Breast epithelium (tissue), 3 donors: ENCODE measurements at regions not wholly inside any gene's neighbourhood (a gene's known extent, or its start where the extent isn't known, plus 50 kb on each side); places are given as distances from the start of the nearest gene placed in this dataset.

Experiments used
- POLR2AphosphoS5 ChIP-seq, 3 donors: sonication (generic); formaldehyde crosslinking; IDR thresholded peaks; one replicate each; pipeline ENCODE4 v1.6.1; 2017; ENCODE audit warnings: antibody characterized with exemption in 3 of 3
- TF ChIP-seq, protein P1 (sequence below), 3 donors: fragments of 450-650 bp; IDR thresholded peaks; one replicate each; pipeline ENCODE4 v1.5.1; 2016 to 2017; ENCODE audit warnings: antibody characterized with exemption in 3 of 3, mild to moderate bottlenecking in 3 of 3, moderate library complexity in 3 of 3

DNA sequence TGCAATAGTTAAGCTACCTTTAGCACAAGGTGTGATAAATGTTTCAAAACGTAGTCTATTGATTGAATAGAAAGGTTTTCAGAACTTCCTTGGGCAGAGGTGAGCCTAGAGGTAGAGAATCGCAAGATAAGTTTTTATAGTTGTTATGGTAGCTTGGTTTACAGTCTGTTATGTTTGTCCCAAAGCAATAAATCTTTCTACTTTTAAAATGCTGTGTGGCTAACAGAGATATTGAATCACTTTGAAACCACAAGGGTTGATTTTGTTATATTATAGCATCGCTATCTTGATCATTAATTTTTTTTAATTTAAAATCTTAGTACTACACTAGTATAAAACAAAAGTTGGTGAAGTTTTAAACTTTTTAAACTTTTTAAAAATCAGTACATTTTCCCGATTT lies 126.7 kb downstream of the TMEM182 start:
- no peak for TF ChIP-seq POLR2AphosphoS5 (IDR thresholded peaks at IDR 0.05)
- TF ChIP-seq, protein P1, sequence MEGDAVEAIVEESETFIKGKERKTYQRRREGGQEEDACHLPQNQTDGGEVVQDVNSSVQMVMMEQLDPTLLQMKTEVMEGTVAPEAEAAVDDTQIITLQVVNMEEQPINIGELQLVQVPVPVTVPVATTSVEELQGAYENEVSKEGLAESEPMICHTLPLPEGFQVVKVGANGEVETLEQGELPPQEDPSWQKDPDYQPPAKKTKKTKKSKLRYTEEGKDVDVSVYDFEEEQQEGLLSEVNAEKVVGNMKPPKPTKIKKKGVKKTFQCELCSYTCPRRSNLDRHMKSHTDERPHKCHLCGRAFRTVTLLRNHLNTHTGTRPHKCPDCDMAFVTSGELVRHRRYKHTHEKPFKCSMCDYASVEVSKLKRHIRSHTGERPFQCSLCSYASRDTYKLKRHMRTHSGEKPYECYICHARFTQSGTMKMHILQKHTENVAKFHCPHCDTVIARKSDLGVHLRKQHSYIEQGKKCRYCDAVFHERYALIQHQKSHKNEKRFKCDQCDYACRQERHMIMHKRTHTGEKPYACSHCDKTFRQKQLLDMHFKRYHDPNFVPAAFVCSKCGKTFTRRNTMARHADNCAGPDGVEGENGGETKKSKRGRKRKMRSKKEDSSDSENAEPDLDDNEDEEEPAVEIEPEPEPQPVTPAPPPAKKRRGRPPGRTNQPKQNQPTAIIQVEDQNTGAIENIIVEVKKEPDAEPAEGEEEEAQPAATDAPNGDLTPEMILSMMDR (IDR thresholded peaks at IDR 0.05): no peak
